SU-DHL-6 (cell line): ENCODE measurements at regions not wholly inside any gene's neighbourhood (a gene's known extent, or its start where the extent isn't known, plus 50 kb on each side); places are given as distances from the start of the nearest gene placed in this dataset.

Experiments
- CTCF ChIP-seq: fragments of 200-600 bp; sonication (generic); IDR thresholded peaks from one replicate; pipeline ENCODE4 v1.5.1; 2017; ENCODE audit warnings: antibody characterized with exemption, mild to moderate bottlenecking, low read length, moderate library complexity; ENCODE audit not compliant: insufficient read depth, poor library complexity, severe bottlenecking
- EZH2phosphoT487 ChIP-seq: fragments of 200-600 bp; sonication (generic), shearing (Covaris generic); conservative IDR thresholded peaks from 2 replicates; pipeline ENCODE4 v1.6.1; 2018; ENCODE audit warnings: mild to moderate bottlenecking, antibody characterized with exemption, low read length, moderate library complexity, mixed read lengths

DNA sequence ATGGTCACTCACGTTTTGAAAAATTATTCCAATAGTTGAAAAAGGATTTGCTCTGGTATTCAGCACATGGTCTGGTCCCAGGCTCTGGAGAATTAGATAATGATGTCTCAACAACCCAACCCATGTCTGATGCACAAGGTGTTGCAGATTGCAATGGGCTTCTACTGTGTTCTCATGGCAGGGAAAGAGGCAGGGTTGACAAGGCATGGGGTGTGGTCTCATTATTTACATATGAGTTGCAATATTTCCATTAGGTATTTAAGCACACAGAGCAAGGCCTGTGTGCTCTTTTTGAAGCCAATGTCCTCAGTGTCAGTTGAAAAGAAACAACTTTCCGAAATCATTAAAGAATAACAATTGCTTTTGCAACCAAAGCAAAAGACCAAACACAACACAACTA lies 381.9 kb upstream of the PBX1 start:
- TF ChIP-seq CTCF (no peak), EZH2phosphoT487 (no peak)
